Activated naive CD8-positive, alpha-beta T cell treated with anti-CD3 and anti-CD28 coated beads, Interleukin-2, amount 50 U/mL, for 24 hours (primary cell): ENCODE measurements at regions not wholly inside any gene's neighbourhood (a gene's known extent, or its start where the extent isn't known, plus 50 kb on each side); places are given as distances from the start of the nearest gene placed in this dataset.

Experiments used
- ATAC-seq: fragments of 150-1000 bp; cut with Tn5 transposase; one replicate; pipeline ENCODE4 v1.10.0; 2021
- DNase-seq: peaks from one replicate; pipeline ENCODE4 v3.0.0; 2021
- H3K27ac Mint-ChIP-seq: one replicate; pipeline ENCODE4 v1.8.0; 2021; ENCODE audit warnings: mild to moderate bottlenecking, mixed read lengths
- H3K27me3 Mint-ChIP-seq: one replicate; pipeline ENCODE4 v1.8.0; 2021; ENCODE audit warnings: mixed read lengths
- H3K36me3 Mint-ChIP-seq: one replicate; pipeline ENCODE4 v1.8.0; 2021; ENCODE audit warnings: low read depth, mixed read lengths
- H3K4me1 Mint-ChIP-seq: one replicate; pipeline ENCODE4 v1.8.0; 2021; ENCODE audit warnings: mixed read lengths
- H3K4me3 Mint-ChIP-seq: one replicate; pipeline ENCODE4 v1.8.0; 2021; ENCODE audit warnings: mild to moderate bottlenecking, moderate library complexity, mixed read lengths
- H3K9me3 Mint-ChIP-seq: one replicate; pipeline ENCODE4 v1.8.0; 2021; ENCODE audit warnings: mixed read lengths

DNA sequence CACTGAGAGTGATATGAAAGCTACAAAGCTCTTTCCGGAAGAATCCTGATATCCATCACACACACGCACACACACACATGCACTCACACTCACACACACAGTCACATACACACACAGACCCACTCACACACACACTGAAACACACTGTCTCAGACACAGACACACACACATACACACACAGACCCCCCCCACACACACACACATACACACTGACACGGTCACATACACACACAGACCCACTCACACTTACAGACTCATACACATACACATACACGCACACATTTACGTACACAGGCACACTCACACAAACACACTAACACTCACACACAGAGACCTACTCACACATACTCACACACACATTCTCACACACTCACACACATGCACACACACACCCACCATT, 58.6 kb downstream of the LIG4 start:
- Mint-ChIP-seq H3K27ac (no peak overlapping the region), H3K36me3 (no peaks in the 10 kb centered on the region), H3K27me3 (peaks cover 2% of the 10 kb centered on the region), H3K4me1 (peaks cover 2% of the 10 kb centered on the region), H3K4me3 (no peak overlapping the region), H3K9me3 (no peaks in the 10 kb centered on the region)
- no peak for DNase-seq
- no peak for ATAC-seq

DNA sequence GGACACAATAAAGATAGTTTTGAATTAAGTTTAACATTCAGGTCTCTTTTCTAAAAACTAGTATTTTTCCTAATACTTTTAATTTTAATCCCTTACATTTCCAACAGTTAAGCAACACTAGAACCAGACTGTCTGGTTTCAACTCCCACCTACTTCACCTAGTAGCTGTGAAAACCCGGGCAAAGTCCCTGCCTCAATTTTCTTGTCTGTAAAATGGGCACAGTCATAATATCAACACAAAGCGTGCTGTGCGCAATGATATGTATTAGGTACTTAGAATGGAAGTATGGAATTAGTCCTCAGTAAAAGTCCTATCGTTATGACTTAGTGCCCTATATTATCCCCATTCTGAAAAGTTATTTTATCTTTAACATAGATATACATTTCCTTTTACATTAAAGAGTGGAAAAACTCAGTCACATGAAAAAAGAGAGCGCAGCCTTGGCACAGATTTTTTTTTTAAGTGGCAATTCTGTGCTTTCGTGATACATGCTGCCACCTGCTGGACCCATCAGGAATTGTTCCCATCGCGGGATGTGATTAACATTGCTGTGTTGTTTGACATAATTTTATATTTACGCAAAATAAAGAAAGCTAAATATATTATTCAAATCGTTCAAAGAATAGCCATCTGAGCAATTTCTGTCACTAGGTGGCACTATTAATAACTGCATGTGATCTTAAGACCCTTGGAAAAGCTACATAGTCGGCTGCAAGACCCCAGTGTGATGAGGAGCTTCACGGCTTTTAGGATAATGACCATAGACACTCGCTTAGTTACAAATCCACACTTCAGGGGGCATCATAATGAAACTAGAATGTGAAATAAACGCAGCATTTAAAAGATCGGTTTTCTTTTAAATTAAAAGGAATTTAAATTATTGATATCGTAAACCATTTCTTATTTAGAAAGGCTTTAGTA, 59.9 kb downstream of the LIG4 start:
- Mint-ChIP-seq H3K36me3 (no peaks in the 10 kb centered on the region), H3K27me3 (peaks cover 2% of the 10 kb centered on the region), H3K4me3 (no peak overlapping the region), H3K9me3 (no peaks in the 10 kb centered on the region), H3K27ac (no peak overlapping the region), H3K4me1 (peaks cover 2% of the 10 kb centered on the region)
- ATAC-seq (peak; percentile 43), DNase-seq (peak; percentile 60)

DNA sequence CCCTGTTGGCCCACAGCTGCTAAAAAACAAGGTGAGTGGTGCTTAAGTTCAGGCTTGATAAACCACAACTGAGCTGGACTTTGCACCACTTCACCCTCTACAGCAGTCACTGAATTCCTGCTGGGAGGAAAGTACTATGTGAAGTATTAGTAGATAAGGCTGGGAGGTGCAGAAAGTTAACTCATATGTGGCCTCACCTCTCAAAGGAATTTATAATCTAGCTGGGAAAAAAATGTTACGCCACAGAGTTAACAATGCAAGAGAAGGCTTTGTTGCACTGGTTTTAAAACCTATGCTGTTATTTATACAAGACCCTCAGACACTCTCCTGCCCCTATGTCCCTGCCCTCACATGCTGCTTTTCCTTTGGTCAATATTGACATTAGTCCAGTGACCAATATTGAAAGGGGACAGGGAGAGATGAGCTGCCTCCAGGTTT, 60.9 kb downstream of the LIG4 start:
- DNase-seq (no peak), ATAC-seq (no peak)
- H3K27me3 Mint-ChIP-seq = peaks cover 2% of the 10 kb centered on the region
- H3K27ac Mint-ChIP-seq = no peak overlapping the region
- peaks cover 2% of the 10 kb centered on the region for H3K4me1 Mint-ChIP-seq
- H3K4me3 Mint-ChIP-seq = no peak overlapping the region
- H3K36me3 Mint-ChIP-seq = no peaks in the 10 kb centered on the region
- no peaks in the 10 kb centered on the region for H3K9me3 Mint-ChIP-seq

DNA sequence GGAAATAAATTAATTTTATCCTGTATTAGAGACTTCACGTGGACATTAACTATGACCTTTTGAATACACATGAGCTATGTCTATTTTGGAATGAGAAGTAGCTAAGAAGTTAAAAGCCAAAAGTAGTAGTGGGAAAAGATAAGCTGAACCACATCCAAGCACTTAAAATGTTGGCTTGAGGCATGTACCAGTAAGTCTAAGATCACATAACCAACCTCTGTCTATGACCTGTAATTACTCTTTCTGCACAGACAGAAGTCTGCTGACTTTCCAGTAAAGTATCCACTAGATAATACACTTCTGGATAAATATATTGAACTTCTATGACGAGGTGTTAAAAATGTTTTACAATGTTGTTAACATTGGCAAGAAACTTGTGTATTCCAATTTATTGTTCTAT, 68.7 kb downstream of the LIG4 start:
- Mint-ChIP-seq H3K4me3 (no peak overlapping the region), H3K9me3 (no peaks in the 10 kb centered on the region), H3K4me1 (no peaks in the 10 kb centered on the region), H3K27ac (no peak overlapping the region), H3K27me3 (peaks cover 6% of the 10 kb centered on the region), H3K36me3 (no peaks in the 10 kb centered on the region)
- DNase-seq (no peak), ATAC-seq (no peak)

DNA sequence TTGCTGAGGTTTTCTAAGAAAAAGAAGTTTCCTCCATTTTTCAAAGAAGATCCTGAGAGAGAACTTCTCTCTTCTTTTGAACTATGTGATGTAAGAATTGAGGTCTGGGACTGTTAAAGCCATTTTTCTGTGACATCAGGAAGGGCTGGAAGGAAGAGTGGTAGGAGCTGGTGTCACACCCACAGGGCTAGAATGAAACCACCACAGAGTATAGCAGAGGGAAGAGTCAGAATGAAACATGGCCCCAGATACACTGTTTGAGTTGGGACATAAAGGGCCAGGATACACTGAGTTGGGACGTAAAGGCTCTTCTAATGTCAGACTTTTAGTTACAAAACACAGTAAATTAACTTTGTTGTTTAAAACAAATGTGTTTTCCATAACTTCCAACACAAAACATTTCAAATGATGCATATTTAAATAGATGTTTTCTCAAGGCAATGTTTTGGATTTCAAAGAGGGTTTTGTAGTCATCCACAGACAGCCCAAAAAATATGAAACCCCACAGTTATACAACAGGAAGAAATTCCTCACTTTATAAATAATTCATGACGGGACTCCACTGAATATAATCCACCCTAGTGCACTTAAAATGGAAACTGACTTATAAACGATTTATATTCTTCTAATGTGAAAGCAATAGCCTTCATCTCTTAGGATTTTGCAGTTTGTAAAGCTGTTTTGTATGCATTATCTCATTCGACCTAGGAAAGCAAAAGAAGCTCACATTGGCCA, 72.5 kb downstream of the LIG4 start:
- DNase-seq = no peak
- peaks cover 8% of the 10 kb centered on the region for H3K27me3 Mint-ChIP-seq
- H3K4me3 Mint-ChIP-seq = no peak overlapping the region
- H3K9me3 Mint-ChIP-seq = no peaks in the 10 kb centered on the region
- no peaks in the 10 kb centered on the region for H3K4me1 Mint-ChIP-seq
- ATAC-seq = no peak
- no peaks in the 10 kb centered on the region for H3K36me3 Mint-ChIP-seq
- no peak overlapping the region for H3K27ac Mint-ChIP-seq

DNA sequence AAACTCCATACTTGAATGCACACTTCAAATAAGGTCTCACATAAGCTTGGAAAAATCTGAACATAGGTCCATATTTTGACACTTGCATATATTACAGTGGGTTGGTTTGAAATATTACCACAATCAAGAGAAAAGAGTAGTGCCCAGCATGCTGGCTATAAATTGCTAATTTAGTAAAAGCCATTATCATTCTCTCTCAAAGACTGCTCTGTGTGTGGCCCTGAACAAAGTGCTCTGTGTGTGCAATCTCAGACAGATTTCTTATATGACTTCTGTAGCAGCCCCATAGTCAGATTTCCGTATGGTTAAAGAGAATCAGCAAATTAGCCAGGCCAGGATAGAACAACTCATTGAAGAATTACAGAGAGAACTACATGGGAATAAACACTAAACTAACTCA, 78.2 kb downstream of the LIG4 start:
- H3K27ac Mint-ChIP-seq = no peak overlapping the region
- no peaks in the 10 kb centered on the region for H3K9me3 Mint-ChIP-seq
- peaks cover 2% of the 10 kb centered on the region for H3K27me3 Mint-ChIP-seq
- no peaks in the 10 kb centered on the region for H3K36me3 Mint-ChIP-seq
- ATAC-seq = no peak
- no peak for DNase-seq
- H3K4me1 Mint-ChIP-seq = no peaks in the 10 kb centered on the region
- H3K4me3 Mint-ChIP-seq = no peak overlapping the region

DNA sequence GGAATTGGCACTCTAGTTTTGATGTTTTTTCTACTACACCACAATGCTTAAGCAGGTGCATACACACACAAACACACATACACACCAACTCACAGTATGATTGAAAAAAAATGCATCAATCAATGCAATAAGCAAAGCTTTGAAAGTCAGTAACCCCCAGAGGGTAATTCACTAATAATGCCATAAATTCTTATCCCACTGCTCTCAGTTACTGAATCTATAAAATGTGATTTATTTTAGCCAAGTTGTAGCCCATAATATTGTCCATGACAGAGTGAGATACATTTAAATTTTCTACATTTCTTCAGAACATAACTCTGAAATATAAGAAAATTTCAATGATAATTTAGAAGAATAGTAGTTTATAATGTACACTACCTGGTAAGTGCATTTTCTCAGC, 87.9 kb downstream of the LIG4 start:
- Mint-ChIP-seq H3K9me3 (no peaks in the 10 kb centered on the region), H3K36me3 (no peaks in the 10 kb centered on the region), H3K27me3 (peaks cover 2% of the 10 kb centered on the region), H3K4me3 (no peak overlapping the region), H3K27ac (no peak overlapping the region), H3K4me1 (no peaks in the 10 kb centered on the region)
- no peak for ATAC-seq
- DNase-seq = no peak

DNA sequence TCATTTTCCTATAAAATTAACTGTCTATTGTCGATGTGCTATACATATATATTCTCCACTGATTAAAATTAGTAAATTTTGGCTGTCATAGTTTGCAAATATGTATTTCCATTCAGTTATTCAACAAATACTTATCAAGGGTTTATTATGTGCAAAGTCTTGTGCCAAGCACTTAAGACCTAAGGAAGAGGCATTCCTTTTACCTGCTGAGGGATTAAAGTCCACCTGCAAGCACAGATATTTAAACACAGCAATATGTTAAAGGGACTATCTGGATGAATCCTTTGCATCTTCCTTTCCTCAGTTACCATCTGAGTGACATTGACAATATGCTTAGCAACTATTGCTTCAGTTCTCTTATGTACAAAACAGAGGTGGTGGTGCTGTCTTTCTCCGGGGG, 89.3 kb downstream of the LIG4 start:
- Mint-ChIP-seq H3K27me3 (peaks cover 2% of the 10 kb centered on the region), H3K4me3 (no peak overlapping the region), H3K4me1 (no peaks in the 10 kb centered on the region), H3K9me3 (no peaks in the 10 kb centered on the region), H3K27ac (no peak overlapping the region), H3K36me3 (no peaks in the 10 kb centered on the region)
- DNase-seq (no peak), ATAC-seq (no peak)

DNA sequence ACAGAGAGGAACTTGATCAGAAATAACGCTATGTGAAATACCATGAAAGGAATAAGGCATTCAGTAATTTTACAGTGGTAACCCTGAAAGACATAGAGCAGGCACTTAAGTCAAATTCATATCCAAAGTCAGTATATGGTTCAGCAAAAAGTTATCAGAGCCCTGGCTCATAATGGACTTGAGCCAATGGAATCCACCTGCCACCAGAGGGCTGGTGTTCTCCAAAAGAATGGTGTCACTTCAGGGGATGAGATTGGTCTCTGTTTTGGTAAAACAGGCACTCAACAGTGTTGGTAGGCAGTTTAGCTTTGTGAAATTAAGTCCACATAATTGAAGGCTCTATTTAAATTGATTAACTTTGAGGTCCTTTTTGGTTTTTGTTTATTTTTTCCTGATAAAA, 93.9 kb downstream of the LIG4 start:
- no peak for DNase-seq
- no peak overlapping the region for H3K4me3 Mint-ChIP-seq
- H3K9me3 Mint-ChIP-seq = no peaks in the 10 kb centered on the region
- H3K27me3 Mint-ChIP-seq = peaks cover 5% of the 10 kb centered on the region
- no peak for ATAC-seq
- no peaks in the 10 kb centered on the region for H3K36me3 Mint-ChIP-seq
- H3K4me1 Mint-ChIP-seq = no peaks in the 10 kb centered on the region
- no peak overlapping the region for H3K27ac Mint-ChIP-seq

DNA sequence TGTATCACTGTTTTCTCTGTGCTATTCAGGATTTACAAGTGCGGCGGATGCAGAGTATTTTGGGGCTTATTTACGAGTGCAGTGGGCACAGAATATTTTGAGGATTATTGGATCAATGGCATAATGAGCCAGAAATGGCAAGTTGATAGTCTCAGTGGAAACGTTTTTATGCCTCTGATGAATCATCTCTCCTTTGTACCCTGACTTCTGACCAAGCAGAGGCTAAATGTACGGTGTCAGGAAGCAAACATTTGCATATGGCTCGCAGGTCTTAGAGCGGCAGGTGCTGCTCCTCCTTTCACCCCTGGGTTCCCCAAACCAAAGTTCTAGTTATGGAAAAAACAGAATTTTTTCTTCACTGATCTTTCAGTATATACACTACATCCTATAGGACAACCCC, 94.5 kb downstream of the LIG4 start:
- no peak overlapping the region for H3K4me3 Mint-ChIP-seq
- no peak for DNase-seq
- no peaks in the 10 kb centered on the region for H3K36me3 Mint-ChIP-seq
- no peak overlapping the region for H3K27ac Mint-ChIP-seq
- ATAC-seq = no peak
- no peaks in the 10 kb centered on the region for H3K9me3 Mint-ChIP-seq
- peaks cover 5% of the 10 kb centered on the region for H3K27me3 Mint-ChIP-seq
- H3K4me1 Mint-ChIP-seq = no peaks in the 10 kb centered on the region

DNA sequence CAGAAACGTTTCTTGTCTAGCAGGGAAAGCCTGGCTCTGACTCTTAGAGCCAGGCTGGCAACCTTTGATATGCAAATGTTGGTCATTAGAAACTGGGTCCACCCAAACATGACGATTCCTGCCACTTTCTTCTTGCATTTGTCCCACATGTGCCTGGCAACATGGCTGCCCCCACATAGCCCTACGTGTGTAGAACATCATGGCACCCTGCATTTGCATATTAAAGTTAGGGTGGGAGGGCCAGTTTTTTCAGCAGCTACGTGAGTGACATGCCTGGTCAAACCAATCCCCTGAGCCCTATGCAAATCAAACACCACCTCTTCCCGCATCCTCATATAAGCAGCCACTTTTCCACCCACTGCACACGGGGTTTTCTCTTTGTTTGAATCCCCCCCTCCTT, 95.0 kb downstream of the LIG4 start:
- no peak for ATAC-seq
- Mint-ChIP-seq H3K36me3 (no peaks in the 10 kb centered on the region), H3K9me3 (no peaks in the 10 kb centered on the region), H3K4me3 (no peak overlapping the region), H3K27me3 (peaks cover 5% of the 10 kb centered on the region), H3K27ac (no peak overlapping the region), H3K4me1 (no peaks in the 10 kb centered on the region)
- DNase-seq = no peak

DNA sequence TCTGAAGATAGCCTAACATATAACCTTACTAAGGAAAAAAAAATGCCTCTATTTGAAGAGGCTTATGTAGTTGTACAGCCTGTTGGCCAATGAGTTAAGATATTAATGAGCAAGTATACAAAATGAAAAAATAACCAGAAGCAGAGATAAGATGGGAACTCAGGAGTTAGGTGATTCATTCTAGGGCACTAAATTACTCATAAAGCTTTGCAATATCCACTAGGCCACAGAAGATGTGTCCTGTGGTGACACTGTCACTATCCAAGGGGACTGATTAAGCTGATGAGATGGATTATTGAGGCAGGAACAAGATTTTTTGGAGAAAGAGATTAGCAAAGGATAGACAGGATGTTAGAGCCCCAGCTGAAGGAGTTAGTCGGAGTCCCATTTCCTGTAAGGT, 99.6 kb downstream of the LIG4 start:
- no peak overlapping the region for H3K4me3 Mint-ChIP-seq

DNA sequence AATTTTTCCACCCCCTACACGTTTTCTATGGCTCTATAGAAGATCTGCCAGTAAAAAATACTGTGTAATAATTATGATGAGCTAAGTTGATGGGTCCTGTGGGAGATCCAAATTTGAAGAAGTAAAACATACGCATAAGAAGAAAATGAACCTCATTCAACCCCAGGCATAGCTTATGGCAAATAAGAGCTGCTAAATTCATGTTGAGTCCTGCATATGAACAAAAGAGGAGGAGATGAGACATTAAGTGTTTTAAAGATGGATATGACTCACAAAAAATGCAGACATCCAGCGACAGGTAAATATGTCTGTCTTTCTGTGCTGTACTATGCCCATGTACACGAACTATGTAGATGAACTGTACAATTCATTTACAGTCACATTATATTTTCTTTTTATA, 101.9 kb downstream of the LIG4 start:
- ATAC-seq = no peak
- no peak overlapping the region for H3K4me3 Mint-ChIP-seq
- H3K9me3 Mint-ChIP-seq = no peaks in the 10 kb centered on the region
- no peaks in the 10 kb centered on the region for H3K27me3 Mint-ChIP-seq
- H3K36me3 Mint-ChIP-seq = no peaks in the 10 kb centered on the region
- no peaks in the 10 kb centered on the region for H3K4me1 Mint-ChIP-seq
- no peak overlapping the region for H3K27ac Mint-ChIP-seq
- DNase-seq = no peak

More for the DNA sequence above, 99.6 kb downstream of the LIG4 start:
- Mint-ChIP-seq H3K4me1 (no peaks in the 10 kb centered on the region), H3K27me3 (peaks cover 2% of the 10 kb centered on the region), H3K27ac (no peak overlapping the region), H3K36me3 (no peaks in the 10 kb centered on the region), H3K9me3 (no peaks in the 10 kb centered on the region)
- ATAC-seq (no peak), DNase-seq (no peak)

DNA sequence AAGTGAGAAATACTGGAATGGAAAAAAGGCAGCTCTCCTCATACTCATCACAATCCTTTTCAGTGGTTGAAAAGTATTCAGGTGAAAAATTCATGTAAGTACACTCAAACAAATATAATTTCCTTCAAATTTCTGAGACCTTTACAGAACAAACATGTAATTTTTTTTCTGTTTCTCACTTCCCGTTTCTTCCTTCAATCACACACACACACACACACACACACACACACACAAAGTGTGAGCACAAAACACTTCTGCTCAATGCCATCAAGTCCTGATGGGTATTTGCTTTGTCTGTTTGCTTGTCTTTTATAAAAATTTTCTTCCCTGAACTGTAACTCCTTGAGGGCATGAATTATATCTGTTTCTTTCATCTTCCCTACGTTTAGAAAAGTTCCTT, 110.6 kb downstream of the LIG4 start:
- no peaks in the 10 kb centered on the region for H3K4me1 Mint-ChIP-seq
- H3K4me3 Mint-ChIP-seq = no peak overlapping the region
- H3K9me3 Mint-ChIP-seq = no peaks in the 10 kb centered on the region
- no peaks in the 10 kb centered on the region for H3K36me3 Mint-ChIP-seq
- DNase-seq = no peak
- H3K27me3 Mint-ChIP-seq = peaks cover 2% of the 10 kb centered on the region
- no peak overlapping the region for H3K27ac Mint-ChIP-seq
- ATAC-seq = no peak

DNA sequence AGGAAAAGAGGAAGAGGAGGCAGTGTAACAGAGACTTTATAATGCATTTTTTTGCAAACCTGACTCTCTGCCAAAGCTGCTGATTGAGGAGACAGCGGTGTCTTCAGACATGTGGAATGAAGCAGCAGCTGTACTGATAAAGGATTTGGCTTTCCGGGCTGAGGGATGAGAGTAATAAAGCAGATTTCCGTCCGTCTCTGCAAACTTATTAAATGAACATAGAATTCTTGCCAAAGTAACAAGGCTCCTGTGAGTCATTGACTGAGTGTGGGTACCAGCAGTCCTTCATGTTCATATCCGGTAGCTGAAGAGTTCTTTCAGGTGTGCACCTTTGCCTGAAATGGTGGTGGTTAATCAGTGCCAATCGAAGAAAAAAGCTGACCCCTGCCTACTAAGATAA, 112.6 kb downstream of the LIG4 start:
- Mint-ChIP-seq H3K4me3 (no peak overlapping the region), H3K36me3 (no peaks in the 10 kb centered on the region)

More for the DNA sequence above, 112.6 kb downstream of the LIG4 start:
- ATAC-seq (no peak), DNase-seq (no peak)
- H3K4me1 Mint-ChIP-seq = no peaks in the 10 kb centered on the region
- no peak overlapping the region for H3K27ac Mint-ChIP-seq
- peaks cover 2% of the 10 kb centered on the region for H3K27me3 Mint-ChIP-seq
- no peaks in the 10 kb centered on the region for H3K9me3 Mint-ChIP-seq
